Esophagus squamous epithelium (tissue), 4 donors: ENCODE measurements at regions not wholly inside any gene's neighbourhood (a gene's known extent, or its start where the extent isn't known, plus 50 kb on each side); places are given as distances from the start of the nearest gene placed in this dataset.

Source experiments
- POLR2A ChIP-seq, 4 donors: fragments of 450-650 bp; IDR thresholded peaks; one replicate each; pipeline ENCODE4 v1.6.1; 2017; ENCODE audit warnings: antibody characterized with exemption in 4 of 4, mild to moderate bottlenecking in 4 of 4, moderate library complexity in 3 of 4
- TF ChIP-seq, protein P1 (sequence below), 6 experiments: fragments of 450-650 bp in 4 of 6; fragments of 200-600 bp in 2 of 6; sonication (generic) in 2 of 6; IDR thresholded peaks; one replicate each; pipeline ENCODE4 v1.5.1; 2016 to 2019; ENCODE audit warnings: antibody characterized with exemption in 6 of 6, mild to moderate bottlenecking in 4 of 6, moderate library complexity in 4 of 6

DNA sequence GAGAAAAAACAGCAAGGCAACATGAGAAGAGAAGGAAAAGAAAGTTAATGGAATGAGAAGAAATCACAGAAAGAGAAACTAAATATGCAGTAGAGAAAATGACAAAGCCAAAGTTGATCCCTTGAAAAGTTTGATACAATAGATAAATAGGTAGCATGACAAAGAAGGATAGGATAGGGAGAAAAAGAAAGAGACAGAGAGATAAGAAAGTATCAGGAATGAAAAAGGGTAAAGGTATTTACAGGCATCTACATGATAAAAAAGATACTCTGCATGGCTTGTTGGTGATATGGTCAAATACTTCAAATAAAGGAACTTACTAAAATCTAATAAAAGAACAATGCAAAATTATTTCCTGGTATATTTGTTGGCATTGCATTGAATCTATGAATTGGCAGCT lies 185.5 kb upstream of the TECRL start:
- no peak for TF ChIP-seq POLR2A (IDR thresholded peaks at IDR 0.05)
- TF ChIP-seq, protein P1, sequence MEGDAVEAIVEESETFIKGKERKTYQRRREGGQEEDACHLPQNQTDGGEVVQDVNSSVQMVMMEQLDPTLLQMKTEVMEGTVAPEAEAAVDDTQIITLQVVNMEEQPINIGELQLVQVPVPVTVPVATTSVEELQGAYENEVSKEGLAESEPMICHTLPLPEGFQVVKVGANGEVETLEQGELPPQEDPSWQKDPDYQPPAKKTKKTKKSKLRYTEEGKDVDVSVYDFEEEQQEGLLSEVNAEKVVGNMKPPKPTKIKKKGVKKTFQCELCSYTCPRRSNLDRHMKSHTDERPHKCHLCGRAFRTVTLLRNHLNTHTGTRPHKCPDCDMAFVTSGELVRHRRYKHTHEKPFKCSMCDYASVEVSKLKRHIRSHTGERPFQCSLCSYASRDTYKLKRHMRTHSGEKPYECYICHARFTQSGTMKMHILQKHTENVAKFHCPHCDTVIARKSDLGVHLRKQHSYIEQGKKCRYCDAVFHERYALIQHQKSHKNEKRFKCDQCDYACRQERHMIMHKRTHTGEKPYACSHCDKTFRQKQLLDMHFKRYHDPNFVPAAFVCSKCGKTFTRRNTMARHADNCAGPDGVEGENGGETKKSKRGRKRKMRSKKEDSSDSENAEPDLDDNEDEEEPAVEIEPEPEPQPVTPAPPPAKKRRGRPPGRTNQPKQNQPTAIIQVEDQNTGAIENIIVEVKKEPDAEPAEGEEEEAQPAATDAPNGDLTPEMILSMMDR (IDR thresholded peaks at IDR 0.05): no peak
